ENCODE measurements at regions not wholly inside any gene's neighbourhood (a gene's known extent, or its start where the extent isn't known, plus 50 kb on each side); places are given as distances from the start of the nearest gene placed in this dataset.

- TF ChIP-seq CTCF (IDR thresholded peaks at IDR 0.05; ENCODE audit: insufficient read depth, low read depth, low read length): no peak
- no peak for TF ChIP-seq EZH2 (IDR thresholded peaks at IDR 0.05; ENCODE audit: insufficient read depth, low read length)
Measured at GRCh38 chr5:4230471-4230785, 634.8 kb downstream of the IRX1 start.
